ENCODE measurements at regions not wholly inside any gene's neighbourhood (a gene's known extent, or its start where the extent isn't known, plus 50 kb on each side); places are given as distances from the start of the nearest gene placed in this dataset.

GRCh38 chr22:27405672-27406388 lies 395.7 kb downstream of the MN1 start:
- DNase-seq = no peak

GRCh38 chr22:27406389-27406861 lies 395.1 kb downstream of the MN1 start:
- DNase-seq = no peak

GRCh38 chr22:27407369-27407985 lies 394.1 kb downstream of the MN1 start:
- DNase-seq = no peak

GRCh38 chr22:27408068-27408467 lies 393.5 kb downstream of the MN1 start:
- no peak for DNase-seq

GRCh38 chr22:27409299-27409698 lies 392.3 kb downstream of the MN1 start:
- no peak for DNase-seq

- no peak for DNase-seq
Measured at GRCh38 chr22:27412866-27413445, 388.6 kb downstream of the MN1 start.

GRCh38 chr22:27413702-27414101 lies 387.9 kb downstream of the MN1 start:
- DNase-seq = no peak

- DNase-seq = no peak
Measured at GRCh38 chr22:27416511-27417420, 384.8 kb downstream of the MN1 start.

- DNase-seq = no peak
Measured at GRCh38 chr22:27417421-27417814, 384.1 kb downstream of the MN1 start.

GRCh38 chr22:27418261-27418660 lies 383.3 kb downstream of the MN1 start:
- DNase-seq = no peak

- DNase-seq = no peak
Measured at GRCh38 chr22:27419473-27419872, 382.1 kb downstream of the MN1 start.

GRCh38 chr22:27420195-27420816 lies 381.2 kb downstream of the MN1 start:
- DNase-seq = no peak

- DNase-seq = no peak
Measured at GRCh38 chr22:27420817-27421361, 380.7 kb downstream of the MN1 start.

- no peak for DNase-seq
Measured at GRCh38 chr22:27422442-27422841, 379.1 kb downstream of the MN1 start.

- DNase-seq = no peak
Measured at GRCh38 chr22:27424319-27424718, 377.2 kb downstream of the MN1 start.

GRCh38 chr22:27429476-27429875 lies 372.1 kb downstream of the MN1 start:
- DNase-seq = no peak

- no peak for DNase-seq
Measured at GRCh38 chr22:27431081-27431480, 370.5 kb downstream of the MN1 start.

- no peak for DNase-seq
Measured at GRCh38 chr22:27431896-27432295, 369.7 kb downstream of the MN1 start.

GRCh38 chr22:27433099-27433498 lies 368.5 kb downstream of the MN1 start:
- no peak for DNase-seq

- DNase-seq = no peak
Measured at GRCh38 chr22:27433585-27434190, 367.9 kb downstream of the MN1 start.

GRCh38 chr22:27434898-27435297 lies 366.7 kb downstream of the MN1 start:
- DNase-seq = no peak
